AG04449 (cell line): ENCODE measurements at regions not wholly inside any gene's neighbourhood (a gene's known extent, or its start where the extent isn't known, plus 50 kb on each side); places are given as distances from the start of the nearest gene placed in this dataset.

ENCODE experiments used
- CTCF ChIA-PET: fragments of 350-600 bp; formaldehyde crosslinking; extraction: SDS; loops from one replicate; lab custom pipeline; 2021; ENCODE audit warnings: antibody characterized with exemption; lab: Yijun Ruan, JAX
- POLR2A ChIA-PET: fragments of 400-600, 350-600 bp; formaldehyde crosslinking; extraction: SDS; loops from one replicate; lab custom pipeline; 2020; ENCODE audit warnings: antibody characterized with exemption, inconsistent platforms; lab: Yijun Ruan, JAX
- DNase-seq: peaks from one replicate; pipeline ENCODE4 v3.0.0-alpha.2; 2010; ENCODE audit warnings: low read depth, low spot score
- H3K4me3 ChIP-seq: 2 replicates; pipeline ENCODE4 v1.5.1; 2011; ENCODE audit warnings: low read depth, mild to moderate bottlenecking, control low read depth, low read length
- TF ChIP-seq, protein P1 (sequence below): IDR thresholded peaks from one replicate; pipeline ENCODE4 v1.5.1; 2011; ENCODE audit warnings: mild to moderate bottlenecking, moderate library complexity, low read length, control low read depth, inconsistent platforms; ENCODE audit not compliant: insufficient read depth; ENCODE audit errors: missing control alignments

DNA sequence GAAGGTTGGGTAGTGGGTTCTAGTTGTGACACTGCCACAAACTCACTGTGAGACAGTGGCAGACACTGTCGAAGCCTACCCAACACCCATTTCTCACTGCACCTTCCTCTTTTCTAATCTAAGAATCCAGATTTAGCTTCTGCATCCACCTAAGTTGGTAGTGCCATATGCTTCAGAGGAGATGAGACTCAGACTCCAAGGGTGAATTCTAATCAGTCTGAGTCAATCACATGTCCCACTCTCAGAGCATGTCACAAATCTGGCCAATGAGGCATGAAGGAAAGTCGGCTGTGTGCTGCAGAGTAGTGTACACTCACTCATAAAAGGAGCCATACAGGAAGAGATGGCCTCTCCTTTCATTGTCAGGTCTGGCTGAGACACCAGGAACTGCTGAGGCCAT, 102.1 kb upstream of the RAP1B start:
- no peak for DNase-seq
- TF ChIP-seq, protein P1, sequence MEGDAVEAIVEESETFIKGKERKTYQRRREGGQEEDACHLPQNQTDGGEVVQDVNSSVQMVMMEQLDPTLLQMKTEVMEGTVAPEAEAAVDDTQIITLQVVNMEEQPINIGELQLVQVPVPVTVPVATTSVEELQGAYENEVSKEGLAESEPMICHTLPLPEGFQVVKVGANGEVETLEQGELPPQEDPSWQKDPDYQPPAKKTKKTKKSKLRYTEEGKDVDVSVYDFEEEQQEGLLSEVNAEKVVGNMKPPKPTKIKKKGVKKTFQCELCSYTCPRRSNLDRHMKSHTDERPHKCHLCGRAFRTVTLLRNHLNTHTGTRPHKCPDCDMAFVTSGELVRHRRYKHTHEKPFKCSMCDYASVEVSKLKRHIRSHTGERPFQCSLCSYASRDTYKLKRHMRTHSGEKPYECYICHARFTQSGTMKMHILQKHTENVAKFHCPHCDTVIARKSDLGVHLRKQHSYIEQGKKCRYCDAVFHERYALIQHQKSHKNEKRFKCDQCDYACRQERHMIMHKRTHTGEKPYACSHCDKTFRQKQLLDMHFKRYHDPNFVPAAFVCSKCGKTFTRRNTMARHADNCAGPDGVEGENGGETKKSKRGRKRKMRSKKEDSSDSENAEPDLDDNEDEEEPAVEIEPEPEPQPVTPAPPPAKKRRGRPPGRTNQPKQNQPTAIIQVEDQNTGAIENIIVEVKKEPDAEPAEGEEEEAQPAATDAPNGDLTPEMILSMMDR, result no peak
- no peak overlapping the region for H3K4me3 ChIP-seq
- CTCF ChIA-PET, result no interaction called here
- POLR2A ChIA-PET, result no interaction called here

DNA sequence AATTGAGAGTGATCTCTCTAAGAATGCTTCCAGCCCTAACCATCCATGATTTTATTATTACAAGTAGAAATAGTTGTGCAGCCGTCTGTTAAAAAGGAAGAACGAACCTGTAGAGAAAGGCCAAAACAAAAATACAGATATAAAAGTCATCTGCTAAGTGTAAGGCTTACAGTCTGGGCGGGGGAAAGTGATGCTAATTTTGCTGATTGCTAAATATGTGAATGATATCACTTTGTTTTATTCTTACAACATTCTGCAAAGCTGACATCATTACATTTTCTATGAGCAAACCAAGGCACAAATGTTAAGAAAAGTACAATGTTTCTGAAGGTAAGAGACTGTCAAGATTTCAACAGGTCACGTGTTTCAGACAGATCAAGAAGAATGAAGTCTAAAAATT, 101.5 kb upstream of the RAP1B start:
- H3K4me3 ChIP-seq, result no peak overlapping the region
- TF ChIP-seq, protein P1, result no peak
- POLR2A ChIA-PET, result no interaction called here
- CTCF ChIA-PET, result interaction anchor here (1.2 kb wide), 1 partner anchor 286 kb away, joined by 3 read pairs; no protein-coding TSS in a partner anchor
- no peak for DNase-seq

- POLR2A ChIA-PET, result interaction anchor here (0.5 kb wide), 1 partner anchor 266 kb away, joined by 3 read pairs; no protein-coding TSS in a partner anchor
- TF ChIP-seq, protein P1, result no peak
- CTCF ChIA-PET, result interaction anchor here (0.6 to 1.3 kb wide), 3 partner anchors 9 to 287 kb away, joined by 3 to 4 read pairs (median 3); no protein-coding TSS in a partner anchor
- DNase-seq, result no peak
- no peak overlapping the region for H3K4me3 ChIP-seq
Observed at GRCh38 chr12:68510397-68510796, 100.3 kb upstream of the RAP1B start.

DNA sequence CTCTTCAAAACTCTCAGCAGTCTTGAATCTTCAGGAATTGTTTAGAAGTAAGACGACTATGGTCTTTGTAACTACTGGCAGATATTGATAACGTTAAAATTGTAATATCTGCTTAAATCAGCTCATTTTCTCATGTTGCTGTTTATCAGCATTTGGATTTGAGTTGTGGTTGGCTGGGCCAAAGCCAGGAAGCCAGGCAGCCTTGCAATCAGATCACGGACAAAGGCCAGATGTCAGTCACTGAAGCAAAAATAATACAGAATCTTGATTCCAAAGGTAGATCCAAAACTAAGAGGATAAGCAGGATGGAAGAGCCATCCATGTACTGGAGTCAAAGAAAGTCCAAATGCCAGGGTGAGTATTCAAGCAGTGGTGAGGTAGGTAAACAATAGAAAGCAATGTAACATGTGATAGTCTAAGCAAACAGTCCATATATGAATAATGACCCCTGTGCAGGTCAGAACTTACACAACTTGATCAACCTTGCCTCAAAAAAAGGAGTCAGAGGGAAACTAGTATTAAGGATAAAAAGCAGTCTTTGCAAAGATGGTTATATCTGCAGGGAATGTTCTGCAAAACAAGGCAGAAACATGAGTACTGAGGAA, 95.8 kb upstream of the RAP1B start:
- CTCF ChIA-PET, result no interaction called here
- no peak overlapping the region for H3K4me3 ChIP-seq
- TF ChIP-seq, protein P1, result no peak
- DNase-seq, result no peak
- POLR2A ChIA-PET, result no interaction called here

- TF ChIP-seq, protein P1, result no peak
- CTCF ChIA-PET, result no interaction called here
- POLR2A ChIA-PET, result no interaction called here
- DNase-seq, result no peak
- H3K4me3 ChIP-seq, result no peak overlapping the region
Observed at GRCh38 chr12:68515793-68516192, 94.9 kb upstream of the RAP1B start.

- H3K4me3 ChIP-seq, result no peak overlapping the region
- peak; percentile 57 for DNase-seq
- CTCF ChIA-PET, result interaction anchor here (0.7 to 1.1 kb wide), 3 partner anchors 11 to 205 kb away, joined by 3 to 4 read pairs (median 3); no protein-coding TSS in a partner anchor
- TF ChIP-seq, protein P1, result no peak
- POLR2A ChIA-PET, result interaction anchor here (1.2 kb wide), 1 partner anchor 32 kb away, joined by 4 read pairs; no protein-coding TSS in a partner anchor
Observed at GRCh38 chr12:68521321-68521839, 89.3 kb upstream of the RAP1B start.
